ENCODE measurements at regions not wholly inside any gene's neighbourhood (a gene's known extent, or its start where the extent isn't known, plus 50 kb on each side); places are given as distances from the start of the nearest gene placed in this dataset.

DNA sequence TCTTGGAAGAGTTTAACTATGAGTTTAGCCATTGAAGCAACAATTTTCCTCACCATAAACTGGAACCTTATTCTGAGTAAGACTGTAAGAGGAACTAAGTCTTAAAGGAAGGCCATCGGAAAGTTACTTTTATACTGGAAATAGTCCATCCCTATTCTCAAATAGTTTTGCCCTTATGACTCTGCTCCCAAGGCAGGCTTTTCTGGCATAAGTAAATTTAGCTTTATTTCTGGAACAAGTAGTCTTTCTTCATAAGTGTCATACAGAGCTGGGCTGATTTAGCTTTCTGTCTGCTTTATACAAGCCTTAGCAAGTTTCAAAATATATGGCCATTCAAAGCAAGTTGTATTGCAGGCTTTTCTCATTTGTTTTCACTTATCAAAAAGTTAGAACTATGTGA, 328.1 kb downstream of the HACE1 start:
- WGBS, 2 donors = 29 to 45% methylated on average over 1 of the region's 1 CpG
- Histone ChIP-seq H3K27ac (ENCODE audit: low read depth in 2 of 2, low read length in 1 of 2) (no peak overlapping the region), H3K4me3 (ENCODE audit: low read depth in 1 of 2, low read length in 2 of 2) (no peak overlapping the region), H3K9me3 (ENCODE audit: control insufficient read depth in 2 of 2, insufficient read depth in 1 of 2, low read depth in 1 of 2, low read length in 1 of 2) (no peaks in the 10 kb centered on the region), H3K27me3 (ENCODE audit: control insufficient read depth in 1 of 2, insufficient read depth in 2 of 2, low read length in 2 of 2) (no peaks in the 10 kb centered on the region), H3K36me3 (ENCODE audit: control insufficient read depth in 2 of 2, insufficient read depth in 2 of 2, low read length in 1 of 2) (no peaks in the 10 kb centered on the region), H3K4me1 (ENCODE audit: control insufficient read depth in 2 of 2, insufficient read depth in 2 of 2, low read length in 1 of 2) (no peaks in the 10 kb centered on the region)

GRCh38 chr6:104527761-104528415, 331.8 kb downstream of the HACE1 start:
- WGBS, 2 donors = 63 to 71% methylated on average over 10 of the region's 10 CpGs
- H3K27ac ChIP-seq (ENCODE audit: low read depth in 2 of 2, low read length in 1 of 2) = no peak overlapping the region
- no peaks in the 10 kb centered on the region for H3K36me3 ChIP-seq (ENCODE audit: control insufficient read depth in 2 of 2, insufficient read depth in 2 of 2, low read length in 1 of 2)
- no peak overlapping the region for H3K4me3 ChIP-seq (ENCODE audit: low read depth in 1 of 2, low read length in 2 of 2)
- H3K27me3 ChIP-seq (ENCODE audit: control insufficient read depth in 1 of 2, insufficient read depth in 2 of 2, low read length in 2 of 2) = no peaks in the 10 kb centered on the region
- H3K9me3 ChIP-seq (ENCODE audit: control insufficient read depth in 2 of 2, insufficient read depth in 1 of 2, low read depth in 1 of 2, low read length in 1 of 2) = no peaks in the 10 kb centered on the region
- H3K4me1 ChIP-seq (ENCODE audit: control insufficient read depth in 2 of 2, insufficient read depth in 2 of 2, low read length in 1 of 2) = no peaks in the 10 kb centered on the region

DNA sequence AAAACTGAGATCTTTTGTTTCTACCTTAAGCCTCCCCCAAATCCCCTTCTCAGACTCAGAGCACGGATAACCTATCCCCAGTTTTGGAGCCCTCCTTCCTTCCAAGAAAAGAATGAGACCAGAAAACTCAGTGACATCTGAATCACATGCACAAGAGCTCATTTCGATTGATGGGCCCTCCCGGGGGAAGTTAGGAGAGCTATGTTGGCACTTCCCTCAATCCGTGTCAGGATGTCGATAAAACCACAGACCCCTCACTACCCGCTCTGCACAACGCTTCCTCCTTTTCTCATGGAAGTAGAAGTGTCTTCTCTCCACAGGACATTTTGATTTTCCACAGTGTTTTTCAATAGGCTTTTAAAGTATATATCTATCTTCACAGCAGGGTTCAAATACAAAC, 332.4 kb downstream of the HACE1 start:
- Histone ChIP-seq H3K4me3 (ENCODE audit: low read depth in 1 of 2, low read length in 2 of 2) (no peak overlapping the region), H3K4me1 (ENCODE audit: control insufficient read depth in 2 of 2, insufficient read depth in 2 of 2, low read length in 1 of 2) (no peaks in the 10 kb centered on the region), H3K27me3 (ENCODE audit: control insufficient read depth in 1 of 2, insufficient read depth in 2 of 2, low read length in 2 of 2) (no peaks in the 10 kb centered on the region), H3K36me3 (ENCODE audit: control insufficient read depth in 2 of 2, insufficient read depth in 2 of 2, low read length in 1 of 2) (no peaks in the 10 kb centered on the region), H3K9me3 (ENCODE audit: control insufficient read depth in 2 of 2, insufficient read depth in 1 of 2, low read depth in 1 of 2, low read length in 1 of 2) (no peaks in the 10 kb centered on the region), H3K27ac (ENCODE audit: low read depth in 2 of 2, low read length in 1 of 2) (no peak overlapping the region)
- 66 to 67% methylated on average over 7 of the region's 7 CpGs for WGBS, 2 donors

DNA sequence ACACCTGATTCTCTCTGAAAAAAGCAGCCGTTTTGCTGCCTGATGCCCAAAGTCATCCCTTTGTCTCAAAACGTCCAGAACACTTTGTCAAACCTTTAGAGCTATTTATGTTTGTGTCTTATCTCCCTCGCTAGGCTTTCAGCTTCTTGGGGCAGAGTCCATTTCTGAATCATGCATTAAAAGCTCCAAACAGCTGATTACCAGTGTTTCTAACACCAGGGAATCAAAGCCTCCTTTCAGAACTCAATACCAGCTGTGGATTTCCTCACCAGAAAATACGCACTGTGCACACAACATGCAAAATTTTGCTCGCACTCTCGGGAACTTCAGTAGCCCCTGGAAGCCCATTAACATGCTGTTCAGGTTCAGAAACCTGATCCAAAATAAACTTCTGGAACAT, 333.3 kb downstream of the HACE1 start:
- H3K27me3 ChIP-seq (ENCODE audit: control insufficient read depth in 1 of 2, insufficient read depth in 2 of 2, low read length in 2 of 2) = no peaks in the 10 kb centered on the region
- H3K9me3 ChIP-seq (ENCODE audit: control insufficient read depth in 2 of 2, insufficient read depth in 1 of 2, low read depth in 1 of 2, low read length in 1 of 2) = no peaks in the 10 kb centered on the region
- H3K4me3 ChIP-seq (ENCODE audit: low read depth in 1 of 2, low read length in 2 of 2) = no peak overlapping the region
- WGBS, 2 donors = 39 to 42% methylated on average over 6 of the region's 6 CpGs
- H3K36me3 ChIP-seq (ENCODE audit: control insufficient read depth in 2 of 2, insufficient read depth in 2 of 2, low read length in 1 of 2) = no peaks in the 10 kb centered on the region
- H3K4me1 ChIP-seq (ENCODE audit: control insufficient read depth in 2 of 2, insufficient read depth in 2 of 2, low read length in 1 of 2) = no peaks in the 10 kb centered on the region
- H3K27ac ChIP-seq (ENCODE audit: low read depth in 2 of 2, low read length in 1 of 2) = no peak overlapping the region

GRCh38 chr6:104525677-104526322, 333.9 kb downstream of the HACE1 start:
- H3K27ac ChIP-seq (ENCODE audit: low read depth in 2 of 2, low read length in 1 of 2) = no peak overlapping the region
- WGBS, 2 donors = 10 to 15% methylated on average over 15 of the region's 15 CpGs
- no peak overlapping the region for H3K4me3 ChIP-seq (ENCODE audit: low read depth in 1 of 2, low read length in 2 of 2)
- H3K27me3 ChIP-seq (ENCODE audit: control insufficient read depth in 1 of 2, insufficient read depth in 2 of 2, low read length in 2 of 2) = no peaks in the 10 kb centered on the region
- H3K4me1 ChIP-seq (ENCODE audit: control insufficient read depth in 2 of 2, insufficient read depth in 2 of 2, low read length in 1 of 2) = no peaks in the 10 kb centered on the region
- no peaks in the 10 kb centered on the region for H3K36me3 ChIP-seq (ENCODE audit: control insufficient read depth in 2 of 2, insufficient read depth in 2 of 2, low read length in 1 of 2)
- no peaks in the 10 kb centered on the region for H3K9me3 ChIP-seq (ENCODE audit: control insufficient read depth in 2 of 2, insufficient read depth in 1 of 2, low read depth in 1 of 2, low read length in 1 of 2)

DNA sequence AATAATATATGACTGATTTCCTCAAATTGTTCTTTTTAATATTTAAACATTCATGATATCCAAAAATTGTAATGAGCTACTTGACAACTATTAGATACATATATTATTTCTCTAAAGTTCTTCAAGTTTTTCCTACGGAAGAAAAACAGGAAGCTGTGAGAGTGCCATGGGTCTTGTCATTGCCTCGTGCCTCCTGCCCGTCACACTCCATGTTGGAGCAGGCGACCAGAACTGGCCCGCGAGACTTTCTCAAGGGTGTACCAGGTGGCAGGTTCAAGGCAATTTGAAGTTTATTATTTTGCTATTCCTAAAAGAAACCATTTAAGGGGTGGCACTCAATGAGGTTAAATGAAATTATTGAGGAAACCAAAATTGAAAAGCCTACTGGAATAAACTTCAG, 337.2 kb downstream of the HACE1 start:
- Histone ChIP-seq H3K4me3 (ENCODE audit: low read depth in 1 of 2, low read length in 2 of 2) (no peak overlapping the region), H3K4me1 (ENCODE audit: control insufficient read depth in 2 of 2, insufficient read depth in 2 of 2, low read length in 1 of 2) (no peaks in the 10 kb centered on the region), H3K27me3 (ENCODE audit: control insufficient read depth in 1 of 2, insufficient read depth in 2 of 2, low read length in 2 of 2) (no peaks in the 10 kb centered on the region), H3K36me3 (ENCODE audit: control insufficient read depth in 2 of 2, insufficient read depth in 2 of 2, low read length in 1 of 2) (no peaks in the 10 kb centered on the region), H3K9me3 (ENCODE audit: control insufficient read depth in 2 of 2, insufficient read depth in 1 of 2, low read depth in 1 of 2, low read length in 1 of 2) (no peaks in the 10 kb centered on the region), H3K27ac (ENCODE audit: low read depth in 2 of 2, low read length in 1 of 2) (no peak overlapping the region)
- WGBS, 2 donors = 73 to 83% methylated on average over 6 of the region's 6 CpGs

- H3K27me3 ChIP-seq (ENCODE audit: control insufficient read depth in 1 of 2, insufficient read depth in 2 of 2, low read length in 2 of 2) = no peaks in the 10 kb centered on the region
- WGBS, 2 donors = 69 to 71% methylated on average over 3 of the region's 3 CpGs
- H3K4me3 ChIP-seq (ENCODE audit: low read depth in 1 of 2, low read length in 2 of 2) = no peak overlapping the region
- no peaks in the 10 kb centered on the region for H3K9me3 ChIP-seq (ENCODE audit: control insufficient read depth in 2 of 2, insufficient read depth in 1 of 2, low read depth in 1 of 2, low read length in 1 of 2)
- no peaks in the 10 kb centered on the region for H3K4me1 ChIP-seq (ENCODE audit: control insufficient read depth in 2 of 2, insufficient read depth in 2 of 2, low read length in 1 of 2)
- no peaks in the 10 kb centered on the region for H3K36me3 ChIP-seq (ENCODE audit: control insufficient read depth in 2 of 2, insufficient read depth in 2 of 2, low read length in 1 of 2)
- no peak overlapping the region for H3K27ac ChIP-seq (ENCODE audit: low read depth in 2 of 2, low read length in 1 of 2)
Measured at GRCh38 chr6:104521176-104521575, 338.5 kb downstream of the HACE1 start.

DNA sequence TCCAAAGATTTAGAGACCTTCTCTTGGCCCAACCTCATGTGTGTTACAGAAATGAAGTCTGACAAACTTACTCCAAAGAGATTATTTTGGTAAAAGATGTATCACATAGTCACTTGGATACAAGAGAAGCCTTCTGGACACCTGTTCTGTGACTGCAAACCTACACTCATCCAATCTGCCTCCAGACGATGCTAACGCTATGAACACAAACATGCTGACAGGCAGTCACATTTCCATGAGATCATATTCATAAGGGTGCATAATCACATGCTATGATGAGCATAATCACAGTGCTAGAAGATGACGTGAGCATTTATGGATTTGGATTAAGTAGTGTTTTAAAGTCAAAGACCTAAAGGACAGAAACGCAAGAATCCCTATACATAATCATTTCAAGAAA, 340.2 kb downstream of the HACE1 start:
- Histone ChIP-seq H3K4me1 (ENCODE audit: control insufficient read depth in 2 of 2, insufficient read depth in 2 of 2, low read length in 1 of 2) (no peaks in the 10 kb centered on the region), H3K27ac (ENCODE audit: low read depth in 2 of 2, low read length in 1 of 2) (no peak overlapping the region), H3K27me3 (ENCODE audit: control insufficient read depth in 1 of 2, insufficient read depth in 2 of 2, low read length in 2 of 2) (no peaks in the 10 kb centered on the region), H3K4me3 (ENCODE audit: low read depth in 1 of 2, low read length in 2 of 2) (no peak overlapping the region), H3K36me3 (ENCODE audit: control insufficient read depth in 2 of 2, insufficient read depth in 2 of 2, low read length in 1 of 2) (no peaks in the 10 kb centered on the region), H3K9me3 (ENCODE audit: control insufficient read depth in 2 of 2, insufficient read depth in 1 of 2, low read depth in 1 of 2, low read length in 1 of 2) (no peaks in the 10 kb centered on the region)
- WGBS, 2 donors = 84 to 86% methylated on average over 4 of the region's 4 CpGs

DNA sequence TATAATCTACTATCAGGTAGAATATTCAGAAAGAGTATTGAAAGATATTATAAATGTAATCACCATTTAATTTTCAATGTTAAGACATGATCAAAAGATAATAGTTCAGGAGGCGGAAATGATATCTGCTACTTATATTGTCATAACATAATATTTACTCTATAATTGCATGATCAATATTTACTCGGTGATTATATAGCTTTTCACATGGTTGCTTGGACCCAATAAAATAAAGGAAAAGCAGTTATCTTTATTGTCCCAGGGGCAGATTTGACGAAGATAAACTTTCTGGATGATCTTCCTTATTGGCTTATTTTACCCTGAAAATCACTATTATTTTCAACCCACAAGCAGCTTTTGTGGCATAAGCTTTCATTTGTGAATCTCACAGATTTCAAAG, 350.4 kb downstream of the HACE1 start:
- no peak overlapping the region for H3K27ac ChIP-seq (ENCODE audit: low read depth in 2 of 2, low read length in 1 of 2)
- 62 to 80% methylated on average over 3 of the region's 3 CpGs for WGBS, 2 donors
- H3K9me3 ChIP-seq (ENCODE audit: control insufficient read depth in 2 of 2, insufficient read depth in 1 of 2, low read depth in 1 of 2, low read length in 1 of 2) = no peaks in the 10 kb centered on the region
- H3K36me3 ChIP-seq (ENCODE audit: control insufficient read depth in 2 of 2, insufficient read depth in 2 of 2, low read length in 1 of 2) = no peaks in the 10 kb centered on the region
- H3K4me1 ChIP-seq (ENCODE audit: control insufficient read depth in 2 of 2, insufficient read depth in 2 of 2, low read length in 1 of 2) = no peaks in the 10 kb centered on the region
- H3K4me3 ChIP-seq (ENCODE audit: low read depth in 1 of 2, low read length in 2 of 2) = no peak overlapping the region
- H3K27me3 ChIP-seq (ENCODE audit: control insufficient read depth in 1 of 2, insufficient read depth in 2 of 2, low read length in 2 of 2) = no peaks in the 10 kb centered on the region

DNA sequence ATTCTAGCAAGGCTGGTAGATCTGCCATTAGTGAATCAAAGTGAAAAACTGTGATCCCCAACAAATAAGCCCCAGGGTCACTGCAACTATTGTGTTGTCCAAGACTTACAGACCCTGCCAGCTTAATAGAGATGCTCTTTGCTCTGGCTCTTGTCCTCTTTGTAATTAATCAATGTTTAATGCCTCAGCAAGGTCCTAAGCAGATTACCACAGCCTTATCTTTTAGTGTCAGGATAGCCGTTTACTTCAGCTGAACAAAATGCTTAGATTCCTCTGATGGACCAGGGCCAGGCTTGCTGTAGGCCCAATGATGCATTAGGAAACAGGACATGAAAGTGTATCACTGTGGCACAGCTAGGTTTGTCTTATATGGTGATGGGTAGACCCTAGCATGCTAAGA, 353.3 kb downstream of the HACE1 start:
- H3K9me3 ChIP-seq (ENCODE audit: control insufficient read depth in 2 of 2, insufficient read depth in 1 of 2, low read depth in 1 of 2, low read length in 1 of 2) = no peaks in the 10 kb centered on the region
- H3K4me3 ChIP-seq (ENCODE audit: low read depth in 1 of 2, low read length in 2 of 2) = no peak overlapping the region
- H3K27me3 ChIP-seq (ENCODE audit: control insufficient read depth in 1 of 2, insufficient read depth in 2 of 2, low read length in 2 of 2) = no peaks in the 10 kb centered on the region
- 50 to 63% methylated on average over 1 of the region's 1 CpG for WGBS, 2 donors
- H3K27ac ChIP-seq (ENCODE audit: low read depth in 2 of 2, low read length in 1 of 2) = no peak overlapping the region
- H3K36me3 ChIP-seq (ENCODE audit: control insufficient read depth in 2 of 2, insufficient read depth in 2 of 2, low read length in 1 of 2) = no peaks in the 10 kb centered on the region
- no peaks in the 10 kb centered on the region for H3K4me1 ChIP-seq (ENCODE audit: control insufficient read depth in 2 of 2, insufficient read depth in 2 of 2, low read length in 1 of 2)
